Parathyroid adenoma (tissue), 2 donors: ENCODE measurements at regions not wholly inside any gene's neighbourhood (a gene's known extent, or its start where the extent isn't known, plus 50 kb on each side); places are given as distances from the start of the nearest gene placed in this dataset.

Experiments used
- H2AFZ ChIP-seq: fragments of 300-600 bp; sonication (generic); one replicate; pipeline ENCODE4 v1.7.0; 2017; ENCODE audit warnings: antibody characterized with exemption, mild to moderate bottlenecking
- H3K27ac ChIP-seq: fragments of 300-600 bp; sonication (generic); one replicate; pipeline ENCODE4 v1.7.0; 2017
- H3K27me3 ChIP-seq: fragments of 300-600 bp; sonication (generic); one replicate; pipeline ENCODE4 v1.7.0; 2017; ENCODE audit warnings: low read length; ENCODE audit not compliant: control insufficient read depth, insufficient read depth
- H3K36me3 ChIP-seq: fragments of 300-600 bp; sonication (generic); one replicate; pipeline ENCODE4 v1.7.0; 2017; ENCODE audit warnings: low read length; ENCODE audit not compliant: control insufficient read depth, insufficient read depth
- H3K4me1 ChIP-seq: fragments of 300-600 bp; sonication (generic); one replicate; pipeline ENCODE4 v1.7.0; 2017; ENCODE audit warnings: control low read depth
- H3K4me2 ChIP-seq: fragments of 300-600 bp; sonication (generic); one replicate; pipeline ENCODE4 v1.7.0; 2017; ENCODE audit warnings: low read length
- H3K4me3 ChIP-seq: fragments of 300-600 bp; sonication (generic); one replicate; pipeline ENCODE4 v1.7.0; 2017; ENCODE audit warnings: low read depth, low read length
- H3K79me2 ChIP-seq: fragments of 300-600 bp; sonication (generic); one replicate; pipeline ENCODE4 v1.7.0; 2017; ENCODE audit warnings: control low read depth
- H3K9ac ChIP-seq: fragments of 300-600 bp; sonication (generic); one replicate; pipeline ENCODE4 v1.7.0; 2017; ENCODE audit warnings: mild to moderate bottlenecking
- H3K9me3 ChIP-seq: fragments of 300-600 bp; sonication (generic); one replicate; pipeline ENCODE4 v1.7.0; 2017; ENCODE audit warnings: low read length; ENCODE audit not compliant: control insufficient read depth
- TF ChIP-seq, protein P1 (sequence below): fragments of 300-600 bp; sonication (generic); IDR thresholded peaks from one replicate; pipeline ENCODE4 v1.7.0; 2017; ENCODE audit warnings: antibody characterized with exemption, mild to moderate bottlenecking
- donor health status: primary hyperparathyroidism.

DNA sequence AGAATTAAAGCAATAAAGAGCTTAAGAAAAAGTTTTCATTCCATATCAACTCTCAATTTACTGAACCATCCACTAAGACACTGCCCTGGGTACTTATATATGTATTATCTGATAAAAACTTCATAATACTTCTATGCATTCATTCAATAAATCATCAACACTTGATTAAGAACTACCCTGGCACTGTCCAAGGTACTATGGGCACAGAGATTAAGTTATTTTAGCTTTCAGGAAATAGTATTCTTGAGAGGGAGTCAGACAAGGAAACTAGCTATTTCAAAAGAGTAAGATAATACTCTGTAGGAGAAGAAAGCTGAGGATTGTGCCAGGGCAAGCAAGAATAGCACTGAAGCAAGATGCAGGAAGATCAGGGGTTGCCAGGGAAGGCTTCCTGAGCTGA lies 640.8 kb downstream of the FAM181B start:
- Histone ChIP-seq H3K27ac (no peak overlapping the region), H3K4me1 (no peaks in the 10 kb centered on the region), H3K4me3 (no peak overlapping the region), H3K27me3 (no peaks in the 10 kb centered on the region), H3K9ac (no peak overlapping the region), H3K9me3 (no peaks in the 10 kb centered on the region), H3K36me3 (no peaks in the 10 kb centered on the region), H2AFZ (no peak overlapping the region), H3K4me2 (no peak overlapping the region), H3K79me2 (no peaks in the 10 kb centered on the region)
- TF ChIP-seq, protein P1, sequence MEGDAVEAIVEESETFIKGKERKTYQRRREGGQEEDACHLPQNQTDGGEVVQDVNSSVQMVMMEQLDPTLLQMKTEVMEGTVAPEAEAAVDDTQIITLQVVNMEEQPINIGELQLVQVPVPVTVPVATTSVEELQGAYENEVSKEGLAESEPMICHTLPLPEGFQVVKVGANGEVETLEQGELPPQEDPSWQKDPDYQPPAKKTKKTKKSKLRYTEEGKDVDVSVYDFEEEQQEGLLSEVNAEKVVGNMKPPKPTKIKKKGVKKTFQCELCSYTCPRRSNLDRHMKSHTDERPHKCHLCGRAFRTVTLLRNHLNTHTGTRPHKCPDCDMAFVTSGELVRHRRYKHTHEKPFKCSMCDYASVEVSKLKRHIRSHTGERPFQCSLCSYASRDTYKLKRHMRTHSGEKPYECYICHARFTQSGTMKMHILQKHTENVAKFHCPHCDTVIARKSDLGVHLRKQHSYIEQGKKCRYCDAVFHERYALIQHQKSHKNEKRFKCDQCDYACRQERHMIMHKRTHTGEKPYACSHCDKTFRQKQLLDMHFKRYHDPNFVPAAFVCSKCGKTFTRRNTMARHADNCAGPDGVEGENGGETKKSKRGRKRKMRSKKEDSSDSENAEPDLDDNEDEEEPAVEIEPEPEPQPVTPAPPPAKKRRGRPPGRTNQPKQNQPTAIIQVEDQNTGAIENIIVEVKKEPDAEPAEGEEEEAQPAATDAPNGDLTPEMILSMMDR: no peak

DNA sequence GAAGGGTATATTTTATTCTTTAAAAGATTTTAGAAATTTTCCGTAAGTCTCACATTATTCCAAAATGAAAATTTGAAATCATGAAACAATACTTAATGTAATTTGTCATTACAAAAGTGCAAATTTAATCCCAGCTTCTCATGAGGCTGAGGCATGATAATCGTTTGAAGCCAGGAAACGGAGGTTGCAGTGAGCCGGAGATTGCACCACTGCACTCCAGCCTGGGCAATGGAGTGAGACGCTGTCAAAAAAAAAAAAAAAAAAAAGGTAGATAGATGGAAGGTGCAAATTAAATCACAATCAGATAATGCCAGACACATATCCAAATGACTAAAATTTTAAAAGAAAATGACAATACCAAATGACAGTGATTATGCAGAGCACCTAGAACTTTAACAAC lies 644.2 kb downstream of the FAM181B start:
- Histone ChIP-seq H3K9ac (no peak overlapping the region), H3K4me3 (no peak overlapping the region), H3K9me3 (no peaks in the 10 kb centered on the region), H3K4me1 (no peaks in the 10 kb centered on the region), H3K4me2 (no peak overlapping the region), H3K27me3 (no peaks in the 10 kb centered on the region), H3K36me3 (no peaks in the 10 kb centered on the region), H2AFZ (no peak overlapping the region), H3K79me2 (no peaks in the 10 kb centered on the region), H3K27ac (no peak overlapping the region)
- TF ChIP-seq, protein P1: no peak

DNA sequence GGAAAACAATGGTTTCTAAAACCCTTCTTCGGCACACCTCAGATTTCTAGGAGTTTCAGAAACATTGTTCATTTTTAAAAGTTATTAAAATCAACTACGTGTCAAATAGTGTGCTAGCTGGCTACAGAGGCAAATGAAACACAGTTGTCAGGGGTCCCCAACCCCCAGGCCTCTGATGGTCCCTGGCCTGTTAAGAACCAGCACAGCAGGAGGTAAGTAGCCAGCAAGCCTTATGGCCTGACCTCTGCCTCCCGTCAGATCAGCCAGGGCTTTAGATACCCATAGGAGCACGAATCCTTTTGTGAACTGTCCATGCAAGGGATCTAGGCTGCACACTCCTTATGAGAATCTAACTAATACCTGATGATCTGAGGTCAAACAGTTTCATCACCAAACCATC lies 648.2 kb downstream of the FAM181B start:
- Histone ChIP-seq H3K27me3 (no peaks in the 10 kb centered on the region), H3K9ac (no peak overlapping the region), H2AFZ (no peak overlapping the region), H3K36me3 (no peaks in the 10 kb centered on the region), H3K4me1 (no peaks in the 10 kb centered on the region), H3K4me2 (no peak overlapping the region), H3K4me3 (no peak overlapping the region), H3K9me3 (no peaks in the 10 kb centered on the region), H3K79me2 (no peaks in the 10 kb centered on the region), H3K27ac (no peak overlapping the region)
- TF ChIP-seq, protein P1: no peak

DNA sequence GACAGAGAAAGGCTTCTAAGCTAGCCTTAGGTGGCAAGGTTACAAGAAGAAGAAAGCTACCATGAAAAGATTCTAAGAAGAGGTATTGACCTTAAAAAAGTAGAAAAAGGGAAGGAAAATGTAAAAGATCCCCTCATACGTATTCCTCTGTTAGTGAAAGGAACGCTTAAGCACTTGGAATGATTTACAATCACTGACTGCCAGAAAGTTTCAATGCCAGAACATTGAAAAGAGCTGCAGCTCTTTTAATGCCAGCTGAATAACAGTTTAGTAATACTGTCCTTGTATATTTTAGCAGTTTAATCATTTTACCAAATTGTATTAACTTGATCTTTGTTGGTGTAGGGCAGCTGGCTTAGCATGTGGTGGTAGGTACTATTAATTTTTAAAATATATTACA lies 650.7 kb downstream of the FAM181B start:
- Histone ChIP-seq H3K9me3 (no peaks in the 10 kb centered on the region), H3K27ac (no peak overlapping the region), H2AFZ (no peak overlapping the region), H3K36me3 (no peaks in the 10 kb centered on the region), H3K27me3 (no peaks in the 10 kb centered on the region), H3K4me1 (no peaks in the 10 kb centered on the region), H3K79me2 (no peaks in the 10 kb centered on the region), H3K9ac (no peak overlapping the region), H3K4me3 (no peak overlapping the region), H3K4me2 (no peak overlapping the region)
- TF ChIP-seq, protein P1: no peak

DNA sequence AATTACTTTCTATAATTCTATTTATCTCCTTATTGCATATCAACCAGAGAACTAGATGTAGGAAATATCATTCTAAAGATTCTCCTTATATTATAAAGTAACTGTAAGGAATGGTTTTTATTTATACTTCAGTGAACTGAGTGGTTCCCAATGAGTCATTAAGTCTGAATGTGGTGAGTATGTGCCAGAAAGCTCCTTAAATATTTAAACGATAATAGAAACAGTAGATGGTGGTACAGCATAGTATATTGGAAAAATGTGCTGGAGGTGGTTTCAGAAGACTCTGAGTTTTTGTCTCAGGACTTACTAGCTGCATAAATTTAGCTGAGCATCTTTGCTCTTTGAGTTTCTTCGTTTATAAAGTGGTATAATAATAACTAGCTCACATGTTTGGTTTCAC lies 653.5 kb downstream of the FAM181B start:
- H3K27me3 ChIP-seq: no peaks in the 10 kb centered on the region
- H3K4me1 ChIP-seq: no peaks in the 10 kb centered on the region
- no peaks in the 10 kb centered on the region for H3K9me3 ChIP-seq
- no peak overlapping the region for H3K4me3 ChIP-seq
- no peak overlapping the region for H3K9ac ChIP-seq
- no peak overlapping the region for H2AFZ ChIP-seq
- H3K4me2 ChIP-seq: no peak overlapping the region
- TF ChIP-seq, protein P1: no peak
- H3K27ac ChIP-seq: no peak overlapping the region
- H3K36me3 ChIP-seq: no peaks in the 10 kb centered on the region
- no peaks in the 10 kb centered on the region for H3K79me2 ChIP-seq
